ENCODE measurements at regions not wholly inside any gene's neighbourhood (a gene's known extent, or its start where the extent isn't known, plus 50 kb on each side); places are given as distances from the start of the nearest gene placed in this dataset.
"Not testable (repeated sequence)": the region's sequence is repeated elsewhere in the genome, so short reads cannot be mapped to it uniquely, and the experiment has no call there.

DNA sequence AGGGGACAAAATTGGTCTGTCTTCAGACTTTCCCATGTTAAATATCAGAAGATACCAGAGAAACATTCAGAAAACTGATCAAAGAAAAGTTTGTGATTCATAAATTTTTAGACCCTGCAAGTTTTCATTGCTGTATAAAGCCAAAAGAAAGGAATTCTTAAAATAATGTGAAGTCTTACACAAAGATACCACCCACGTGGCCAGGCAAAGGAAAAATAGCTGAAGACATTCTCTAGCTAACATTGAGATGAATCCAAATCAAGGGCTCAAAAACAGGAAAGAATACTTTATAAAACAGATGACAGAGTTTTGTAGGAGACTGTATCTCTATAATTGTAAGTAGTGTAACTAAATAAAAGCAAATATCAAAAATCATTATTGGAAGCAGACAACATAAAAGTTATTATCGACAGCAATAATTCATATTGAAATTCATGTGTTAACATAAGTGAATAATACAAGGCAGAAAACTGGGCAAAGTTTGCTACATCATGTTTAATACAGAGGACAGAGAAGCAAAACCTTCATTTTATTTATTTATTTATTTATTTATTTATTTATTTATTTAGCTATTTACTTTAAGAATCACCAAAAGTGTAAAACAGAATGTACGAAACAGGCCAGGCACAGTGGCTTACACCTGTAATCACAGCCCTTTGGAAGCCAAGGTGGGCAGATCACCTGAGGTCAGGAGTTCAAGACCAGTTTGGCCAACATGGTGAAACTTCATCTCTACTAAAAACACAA lies 204.6 kb upstream of the SLIT2 start:
- peak; percentile 72 for DNase-seq

GRCh38 chr4:20046179-20046578 lies 205.5 kb upstream of the SLIT2 start:
- no peak for DNase-seq

DNA sequence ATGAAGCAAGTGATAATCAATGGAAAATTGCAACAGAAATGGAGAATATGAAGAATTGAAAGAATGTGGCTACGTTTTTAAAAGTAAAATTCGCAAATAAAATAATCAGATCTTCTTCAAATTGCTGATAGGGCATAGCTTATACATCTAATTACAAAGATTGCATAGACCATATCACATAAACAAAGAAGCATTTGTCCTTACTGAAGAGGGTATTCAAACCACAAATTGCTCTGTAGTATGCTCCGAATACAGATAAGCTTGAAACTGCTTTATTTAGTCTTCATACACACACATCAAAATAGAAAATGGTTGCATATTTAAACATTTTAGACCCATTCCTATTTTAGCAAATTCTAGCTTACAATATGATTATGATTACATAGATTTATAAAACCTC lies 206.7 kb upstream of the SLIT2 start:
- no peak for DNase-seq

DNA sequence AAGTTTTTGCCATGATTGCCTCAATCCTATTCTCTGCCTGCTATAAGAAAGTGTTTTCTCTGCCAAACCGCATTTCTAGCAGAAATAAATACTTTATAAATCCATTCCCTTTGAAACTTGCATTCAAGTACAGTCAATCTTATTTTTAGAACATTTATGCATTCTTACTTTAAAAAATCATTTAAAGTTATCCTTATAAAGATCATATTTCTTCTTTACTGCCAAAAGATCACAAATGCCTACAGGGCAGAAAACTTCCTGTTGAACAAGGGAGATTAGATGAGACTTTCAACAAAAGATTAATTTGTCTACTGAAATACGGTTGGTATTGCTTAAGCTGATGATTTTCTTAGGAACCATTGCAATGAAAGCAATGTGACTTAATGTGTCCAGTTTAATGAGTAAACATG lies 207.2 kb upstream of the SLIT2 start:
- peak; percentile 82 for DNase-seq

GRCh38 chr4:20043991-20044390 lies 207.7 kb upstream of the SLIT2 start:
- peak; percentile 50 for DNase-seq

DNA sequence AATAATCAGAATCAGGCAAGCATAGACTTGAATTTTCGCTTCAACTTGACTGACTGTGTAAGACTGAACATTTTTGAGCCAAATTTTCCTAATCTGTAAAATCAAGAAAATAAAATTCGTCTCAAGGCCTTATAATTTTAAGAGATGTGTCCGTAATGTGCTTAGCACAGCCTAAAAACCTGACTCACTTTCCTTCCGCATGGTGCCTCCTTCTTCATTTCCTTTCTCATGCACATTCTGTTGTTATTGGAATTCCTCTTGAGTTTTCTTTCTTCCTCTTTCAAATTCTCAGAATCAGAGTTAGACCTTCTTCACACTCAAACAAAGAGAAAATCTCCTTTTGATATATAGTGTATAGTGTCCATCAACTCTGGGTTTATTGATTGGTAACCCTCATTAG lies 208.9 kb upstream of the SLIT2 start:
- DNase-seq: no peak

- no peak for DNase-seq
These were observed 209.8 kb upstream of the SLIT2 start for GRCh38 chr4:20041839-20042407.

- DNase-seq: no peak
These were observed 214.0 kb upstream of the SLIT2 start for GRCh38 chr4:20037745-20038144.

DNA sequence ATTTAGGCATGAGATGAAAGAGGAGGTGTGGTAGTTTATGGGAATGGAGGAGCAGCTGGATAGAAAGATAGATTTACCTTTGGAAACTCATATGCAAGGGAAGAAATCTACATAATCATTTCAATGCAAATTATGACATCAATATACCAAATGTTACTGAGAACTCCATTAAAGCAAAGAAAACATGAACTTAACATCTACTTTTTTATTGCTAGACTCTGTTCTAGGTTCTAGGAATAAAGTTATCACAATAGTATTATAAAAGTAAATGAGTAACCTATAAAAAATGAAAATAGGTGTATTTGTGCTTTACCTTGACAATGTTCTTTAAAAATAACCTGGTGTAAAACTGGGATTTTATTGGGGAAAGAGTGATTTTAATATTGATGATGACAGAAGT lies 221.6 kb upstream of the SLIT2 start:
- DNase-seq: no peak

GRCh38 chr4:20028645-20029044 lies 223.1 kb upstream of the SLIT2 start:
- peak; percentile 33 for DNase-seq

DNA sequence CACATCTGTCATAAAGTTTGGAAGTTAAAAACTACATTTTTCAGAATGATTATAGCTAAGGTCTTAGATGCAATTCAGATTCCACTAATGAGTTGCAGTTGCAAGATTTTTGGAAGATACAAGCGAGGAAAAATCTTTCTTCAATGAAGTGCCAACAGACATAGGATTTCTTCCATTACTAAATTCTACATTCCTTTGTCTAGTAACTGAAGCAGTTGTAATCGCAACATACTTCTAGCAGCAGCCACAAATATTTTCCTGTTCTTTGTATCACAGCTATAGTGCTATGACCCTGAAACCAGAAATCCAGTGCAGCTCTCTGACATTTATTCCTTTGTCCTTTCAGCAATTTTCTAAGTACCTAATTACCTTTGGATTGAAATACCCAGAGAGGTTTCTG lies 225.2 kb upstream of the SLIT2 start:
- DNase-seq: peak; percentile 73

DNA sequence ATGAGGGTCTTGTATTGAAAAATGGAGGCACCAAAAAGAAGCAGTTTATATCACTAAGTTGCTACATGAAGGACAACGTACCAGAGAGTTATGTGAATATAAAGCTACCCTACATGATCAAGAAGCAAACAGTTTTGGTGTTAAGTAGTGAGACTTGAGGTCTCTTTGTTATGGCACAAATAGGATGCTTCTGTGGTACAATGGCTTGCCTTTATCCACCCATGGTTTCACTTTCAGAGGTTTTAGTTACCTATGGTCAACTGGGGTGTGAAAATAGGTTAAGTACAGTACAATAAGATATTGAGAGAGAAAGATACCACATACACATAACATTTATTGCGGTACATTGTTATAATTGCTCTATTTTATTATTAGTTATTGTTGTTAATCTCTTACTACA lies 229.2 kb upstream of the SLIT2 start:
- no peak for DNase-seq

DNA sequence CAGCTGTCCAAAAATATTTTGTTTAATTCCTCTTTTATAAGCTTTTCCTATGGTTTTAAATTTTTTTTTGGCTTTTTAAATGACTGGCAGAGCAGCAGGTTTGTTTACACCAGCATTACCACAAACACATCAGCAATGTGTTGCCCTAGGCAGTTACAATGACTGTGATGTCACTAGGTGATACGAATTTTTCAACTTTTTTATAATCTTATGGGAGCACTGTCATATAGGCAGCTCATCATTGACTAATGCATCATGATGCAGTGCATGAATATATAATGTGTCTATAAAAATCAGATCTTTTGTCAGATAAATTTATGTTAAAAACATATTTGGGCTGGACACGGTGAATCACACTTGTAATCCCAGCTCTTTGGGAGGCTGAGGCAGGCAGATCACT lies 231.6 kb upstream of the SLIT2 start:
- DNase-seq: no peak

- DNase-seq: peak; percentile 28
These were observed 232.2 kb upstream of the SLIT2 start for GRCh38 chr4:20019310-20020015.

- no peak for DNase-seq
These were observed 234.0 kb upstream of the SLIT2 start for GRCh38 chr4:20017777-20018115.

DNA sequence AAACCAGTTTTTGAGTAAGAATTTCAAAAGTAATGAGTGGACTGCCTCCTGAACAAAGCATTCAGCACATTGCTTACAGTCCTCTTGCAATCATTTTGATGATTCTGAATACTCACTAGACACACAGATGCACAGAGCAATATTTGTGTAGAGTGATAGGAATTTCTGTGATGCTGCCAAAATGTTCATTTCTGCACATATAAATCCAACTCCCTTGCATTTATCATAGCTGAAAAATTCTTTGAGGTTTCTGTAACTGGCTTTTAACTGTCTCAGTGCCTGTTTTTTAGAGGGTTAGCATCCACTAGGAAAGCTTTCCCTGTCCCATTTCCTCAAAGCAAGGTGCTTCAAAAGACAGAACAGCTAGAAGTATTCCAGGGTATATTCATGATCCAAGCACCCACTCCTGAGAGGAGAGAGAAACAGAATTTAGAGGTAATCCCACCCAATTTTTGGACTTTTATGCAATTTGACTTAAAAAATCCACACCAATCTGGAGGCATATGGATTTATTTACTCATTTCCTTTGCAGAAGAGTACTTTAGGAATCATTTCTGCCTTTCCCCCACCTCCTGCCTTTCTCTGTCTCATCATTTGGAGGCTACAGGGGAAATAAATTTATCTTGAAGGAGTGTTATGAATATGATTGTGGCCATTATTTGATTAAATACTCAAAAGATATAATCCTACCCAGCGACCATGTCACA lies 234.5 kb upstream of the SLIT2 start:
- DNase-seq: peak; percentile 94

DNA sequence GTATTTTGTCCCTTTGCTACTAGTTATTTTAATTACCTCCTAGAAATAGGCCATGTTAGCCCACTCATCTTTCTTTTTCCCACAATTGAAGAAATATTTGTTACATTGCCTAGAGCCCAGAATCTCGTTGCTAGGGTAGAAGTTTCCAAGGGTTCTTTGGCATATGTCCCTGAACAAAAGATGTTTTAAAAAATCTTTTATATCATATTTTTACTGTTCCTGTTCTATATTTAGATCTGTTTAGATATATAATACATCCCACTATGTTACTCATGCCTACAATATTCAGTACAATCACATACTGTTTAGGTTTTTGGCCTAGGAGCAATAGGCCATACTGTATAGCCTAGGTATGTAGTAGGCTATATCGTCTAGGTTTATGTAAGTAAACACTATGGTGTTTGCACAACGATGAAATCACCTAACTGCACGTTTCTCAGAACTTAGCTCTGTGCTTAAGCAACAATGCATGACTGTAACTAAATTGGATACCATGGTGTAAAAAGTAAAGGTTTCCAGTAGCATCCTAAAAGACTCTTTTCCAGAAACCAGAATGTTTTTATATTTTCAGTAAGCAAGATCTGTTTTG lies 236.0 kb upstream of the SLIT2 start:
- DNase-seq: peak; percentile 43

GRCh38 chr4:20003836-20004558 lies 247.7 kb upstream of the SLIT2 start:
- DNase-seq: not testable (repeated sequence)

- no peak for DNase-seq
These were observed 251.8 kb upstream of the SLIT2 start for GRCh38 chr4:19999775-20000414.

GRCh38 chr4:19999276-19999675 lies 252.4 kb upstream of the SLIT2 start:
- no peak for DNase-seq

- DNase-seq: peak; percentile 69
These were observed 258.5 kb upstream of the SLIT2 start for GRCh38 chr4:19993242-19993641.

- DNase-seq: no peak
These were observed 259.1 kb upstream of the SLIT2 start for GRCh38 chr4:19992471-19993093.

Measured in fibroblast of skin of right quadriceps (primary cell).